Vagina (tissue), 2 donors: ENCODE measurements at regions not wholly inside any gene's neighbourhood (a gene's known extent, or its start where the extent isn't known, plus 50 kb on each side); places are given as distances from the start of the nearest gene placed in this dataset.

ENCODE experiments used
- POLR2A ChIP-seq, 2 donors: fragments of 450-650 bp; IDR thresholded peaks; one replicate each; pipeline ENCODE4 v1.6.1; 2017; ENCODE audit warnings: antibody characterized with exemption in 2 of 2, mild to moderate bottlenecking in 2 of 2, moderate library complexity in 2 of 2
- POLR2AphosphoS5 ChIP-seq, 2 donors: sonication (generic); formaldehyde crosslinking; IDR thresholded peaks; one replicate each; pipeline ENCODE4 v1.9.0; 2017; ENCODE audit warnings: antibody characterized with exemption in 2 of 2, mild to moderate bottlenecking in 2 of 2, low read depth in 1 of 2; ENCODE audit not compliant: insufficient read depth in 1 of 2
- TF ChIP-seq, protein P1 (sequence below), 3 experiments: fragments of 450-650 bp in 2 of 3; fragments of 200-600 bp in 1 of 3; sonication (generic) in 1 of 3; IDR thresholded peaks; one replicate each; pipeline ENCODE4 v1.5.1; 2017 to 2019; ENCODE audit warnings: antibody characterized with exemption in 3 of 3, mild to moderate bottlenecking in 2 of 3, moderate library complexity in 2 of 3

- TF ChIP-seq, protein P1, sequence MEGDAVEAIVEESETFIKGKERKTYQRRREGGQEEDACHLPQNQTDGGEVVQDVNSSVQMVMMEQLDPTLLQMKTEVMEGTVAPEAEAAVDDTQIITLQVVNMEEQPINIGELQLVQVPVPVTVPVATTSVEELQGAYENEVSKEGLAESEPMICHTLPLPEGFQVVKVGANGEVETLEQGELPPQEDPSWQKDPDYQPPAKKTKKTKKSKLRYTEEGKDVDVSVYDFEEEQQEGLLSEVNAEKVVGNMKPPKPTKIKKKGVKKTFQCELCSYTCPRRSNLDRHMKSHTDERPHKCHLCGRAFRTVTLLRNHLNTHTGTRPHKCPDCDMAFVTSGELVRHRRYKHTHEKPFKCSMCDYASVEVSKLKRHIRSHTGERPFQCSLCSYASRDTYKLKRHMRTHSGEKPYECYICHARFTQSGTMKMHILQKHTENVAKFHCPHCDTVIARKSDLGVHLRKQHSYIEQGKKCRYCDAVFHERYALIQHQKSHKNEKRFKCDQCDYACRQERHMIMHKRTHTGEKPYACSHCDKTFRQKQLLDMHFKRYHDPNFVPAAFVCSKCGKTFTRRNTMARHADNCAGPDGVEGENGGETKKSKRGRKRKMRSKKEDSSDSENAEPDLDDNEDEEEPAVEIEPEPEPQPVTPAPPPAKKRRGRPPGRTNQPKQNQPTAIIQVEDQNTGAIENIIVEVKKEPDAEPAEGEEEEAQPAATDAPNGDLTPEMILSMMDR (IDR thresholded peaks at IDR 0.05) = peak in 1 of 3 experiments; percentile 18
- TF ChIP-seq POLR2A (IDR thresholded peaks at IDR 0.05) (no peak), POLR2AphosphoS5 (IDR thresholded peaks at IDR 0.05; ENCODE audit: insufficient read depth in 1 of 2, low read depth in 1 of 2) (no peak)
Observed at GRCh38 chr18:44579028-44579702, 101.5 kb upstream of the SETBP1 start.
